Bronchial epithelial cell (primary cell): ENCODE measurements at regions not wholly inside any gene's neighbourhood (a gene's known extent, or its start where the extent isn't known, plus 50 kb on each side); places are given as distances from the start of the nearest gene placed in this dataset.

ENCODE experiments used
- DNase-seq: peaks from one replicate; pipeline ENCODE4 v3.0.0-alpha.2; 2010; ENCODE audit warnings: low read depth
- FAIRE-seq: peaks from 2 replicates; lab custom pipeline; 2011; peaks lifted over from hg19 to GRCh38; lab: Jason Lieb, UNC
- H3K27me3 ChIP-seq: 2 replicates; pipeline ENCODE4 v1.5.1; 2011; ENCODE audit warnings: low read length; ENCODE audit not compliant: control insufficient read depth, insufficient read depth
- H3K36me3 ChIP-seq: 2 replicates; pipeline ENCODE4 v1.5.1; 2011; ENCODE audit warnings: low read length; ENCODE audit not compliant: control insufficient read depth, insufficient read depth
- H3K4me3 ChIP-seq: 2 replicates; pipeline ENCODE4 v1.5.1; 2011; ENCODE audit warnings: mild to moderate bottlenecking, low read depth, low read length, control low read depth
- TF ChIP-seq, protein P1 (sequence below): IDR thresholded peaks from 2 replicates; pipeline ENCODE4 v1.5.1; 2011; ENCODE audit warnings: mild to moderate bottlenecking, moderate library complexity, low read length, control low read depth, inconsistent platforms; ENCODE audit not compliant: insufficient read depth, severe bottlenecking

DNA sequence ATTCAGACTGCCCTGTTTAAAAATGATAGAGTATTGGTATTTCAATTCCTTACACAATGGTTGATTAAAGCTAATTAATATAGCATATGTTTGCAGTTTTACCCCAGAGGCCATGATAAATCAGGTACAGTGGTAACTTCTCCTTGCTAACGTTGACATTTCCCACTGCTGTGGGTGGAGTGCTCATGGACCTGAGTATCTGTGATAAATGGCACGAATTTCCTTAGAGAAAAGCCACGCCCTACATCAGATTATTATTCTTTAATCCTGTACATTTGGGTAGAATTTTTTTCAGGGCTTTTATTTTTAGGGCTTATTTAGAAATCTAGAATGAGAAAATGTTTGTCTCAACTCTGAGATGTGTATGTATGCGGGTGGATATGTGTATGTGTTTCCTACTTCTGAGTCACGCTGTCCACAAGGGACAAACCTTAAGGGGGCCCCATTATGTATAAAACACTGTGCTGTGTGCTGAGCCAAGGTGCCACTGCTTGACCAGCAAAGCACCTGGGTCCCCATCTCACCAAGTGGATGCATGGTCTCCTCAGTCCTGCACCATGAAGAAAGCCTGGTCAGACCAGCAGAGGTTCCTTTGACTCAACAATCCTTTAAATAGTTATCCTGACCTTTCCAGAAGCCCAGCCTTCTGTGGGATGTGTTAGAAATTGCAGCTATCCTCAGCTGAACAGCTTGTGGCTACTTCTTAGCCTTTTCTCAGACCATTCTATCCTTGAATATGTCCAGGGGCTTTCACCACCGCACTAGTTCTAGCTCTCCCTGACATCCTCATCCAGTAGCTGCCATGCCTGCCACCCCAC, 57.9 kb upstream of the STK38L start:
- TF ChIP-seq, protein P1, sequence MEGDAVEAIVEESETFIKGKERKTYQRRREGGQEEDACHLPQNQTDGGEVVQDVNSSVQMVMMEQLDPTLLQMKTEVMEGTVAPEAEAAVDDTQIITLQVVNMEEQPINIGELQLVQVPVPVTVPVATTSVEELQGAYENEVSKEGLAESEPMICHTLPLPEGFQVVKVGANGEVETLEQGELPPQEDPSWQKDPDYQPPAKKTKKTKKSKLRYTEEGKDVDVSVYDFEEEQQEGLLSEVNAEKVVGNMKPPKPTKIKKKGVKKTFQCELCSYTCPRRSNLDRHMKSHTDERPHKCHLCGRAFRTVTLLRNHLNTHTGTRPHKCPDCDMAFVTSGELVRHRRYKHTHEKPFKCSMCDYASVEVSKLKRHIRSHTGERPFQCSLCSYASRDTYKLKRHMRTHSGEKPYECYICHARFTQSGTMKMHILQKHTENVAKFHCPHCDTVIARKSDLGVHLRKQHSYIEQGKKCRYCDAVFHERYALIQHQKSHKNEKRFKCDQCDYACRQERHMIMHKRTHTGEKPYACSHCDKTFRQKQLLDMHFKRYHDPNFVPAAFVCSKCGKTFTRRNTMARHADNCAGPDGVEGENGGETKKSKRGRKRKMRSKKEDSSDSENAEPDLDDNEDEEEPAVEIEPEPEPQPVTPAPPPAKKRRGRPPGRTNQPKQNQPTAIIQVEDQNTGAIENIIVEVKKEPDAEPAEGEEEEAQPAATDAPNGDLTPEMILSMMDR = no peak
- FAIRE-seq = no peak

DNA sequence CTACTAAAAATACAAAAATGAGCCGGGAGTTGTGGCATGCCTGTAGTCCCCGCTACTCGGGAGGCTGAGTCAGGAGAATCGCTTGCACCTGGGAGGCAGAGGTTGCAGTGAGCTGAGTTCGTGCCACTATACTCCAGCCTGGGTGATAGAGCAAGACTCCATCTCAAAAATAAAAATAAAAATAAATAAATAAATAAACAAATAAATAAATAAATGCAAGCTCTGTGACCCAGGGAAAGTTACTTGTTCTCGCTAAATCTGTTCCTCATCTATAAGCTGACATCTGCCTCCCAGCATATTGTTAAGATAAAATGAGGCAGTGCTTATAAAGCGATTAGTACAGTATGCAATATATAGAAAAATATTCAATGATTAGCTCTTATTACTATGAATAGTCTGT, 56.4 kb upstream of the STK38L start:
- Histone ChIP-seq H3K36me3 (no peaks in the 10 kb centered on the region), H3K27me3 (no peaks in the 10 kb centered on the region), H3K4me3 (no peak overlapping the region)
- TF ChIP-seq, protein P1 = no peak
- DNase-seq (no peak), FAIRE-seq (no peak)

More for the DNA sequence above, 57.9 kb upstream of the STK38L start:
- no peak for DNase-seq
- no peak overlapping the region for H3K4me3 ChIP-seq
- H3K36me3 ChIP-seq = no peaks in the 10 kb centered on the region
- H3K27me3 ChIP-seq = no peaks in the 10 kb centered on the region

DNA sequence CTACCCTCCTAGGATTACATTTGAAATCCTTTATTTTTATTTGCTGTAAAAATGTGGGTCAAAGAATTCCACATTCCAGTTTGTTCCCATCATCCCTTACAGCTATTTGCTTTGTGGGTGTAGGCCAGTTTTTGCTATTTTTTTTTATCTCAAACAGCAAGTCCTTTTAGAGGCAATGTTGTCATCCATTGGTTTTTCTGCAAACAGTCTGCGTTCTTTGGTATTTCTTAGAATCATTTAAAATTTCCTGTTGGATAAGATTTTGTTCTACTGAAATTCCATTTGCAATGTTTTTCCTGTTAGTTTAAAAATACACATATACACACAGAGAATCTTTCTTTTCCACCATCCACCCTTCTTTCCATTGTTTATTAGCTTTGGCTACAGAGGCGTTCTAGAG, 53.3 kb upstream of the STK38L start:
- DNase-seq (peak; percentile 51), FAIRE-seq (no peak)
- TF ChIP-seq, protein P1 = no peak
- no peaks in the 10 kb centered on the region for H3K27me3 ChIP-seq
- H3K36me3 ChIP-seq = no peaks in the 10 kb centered on the region
- H3K4me3 ChIP-seq = no peak overlapping the region

DNA sequence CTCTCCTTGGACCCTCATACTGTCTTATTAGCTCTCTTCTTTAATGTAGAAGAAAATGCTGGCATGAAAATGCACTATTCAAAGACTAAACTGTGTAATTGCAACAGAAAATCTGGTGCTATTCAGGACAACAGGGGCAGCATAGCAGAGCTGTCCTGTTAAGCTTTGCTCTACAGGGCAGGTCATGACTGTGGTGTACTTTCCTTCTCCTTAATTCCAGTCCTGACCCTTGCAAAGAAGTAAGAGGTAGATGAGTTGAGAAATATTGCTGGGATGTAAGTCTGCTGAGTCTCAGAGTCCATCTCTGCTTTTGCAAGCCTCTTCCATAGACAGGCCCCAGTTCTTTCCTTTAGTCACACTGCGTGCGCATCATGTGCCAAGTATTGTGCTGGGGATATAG, 52.6 kb upstream of the STK38L start:
- TF ChIP-seq, protein P1 = no peak
- no peak for FAIRE-seq
- no peaks in the 10 kb centered on the region for H3K36me3 ChIP-seq
- no peaks in the 10 kb centered on the region for H3K27me3 ChIP-seq
- no peak overlapping the region for H3K4me3 ChIP-seq
- DNase-seq = no peak

DNA sequence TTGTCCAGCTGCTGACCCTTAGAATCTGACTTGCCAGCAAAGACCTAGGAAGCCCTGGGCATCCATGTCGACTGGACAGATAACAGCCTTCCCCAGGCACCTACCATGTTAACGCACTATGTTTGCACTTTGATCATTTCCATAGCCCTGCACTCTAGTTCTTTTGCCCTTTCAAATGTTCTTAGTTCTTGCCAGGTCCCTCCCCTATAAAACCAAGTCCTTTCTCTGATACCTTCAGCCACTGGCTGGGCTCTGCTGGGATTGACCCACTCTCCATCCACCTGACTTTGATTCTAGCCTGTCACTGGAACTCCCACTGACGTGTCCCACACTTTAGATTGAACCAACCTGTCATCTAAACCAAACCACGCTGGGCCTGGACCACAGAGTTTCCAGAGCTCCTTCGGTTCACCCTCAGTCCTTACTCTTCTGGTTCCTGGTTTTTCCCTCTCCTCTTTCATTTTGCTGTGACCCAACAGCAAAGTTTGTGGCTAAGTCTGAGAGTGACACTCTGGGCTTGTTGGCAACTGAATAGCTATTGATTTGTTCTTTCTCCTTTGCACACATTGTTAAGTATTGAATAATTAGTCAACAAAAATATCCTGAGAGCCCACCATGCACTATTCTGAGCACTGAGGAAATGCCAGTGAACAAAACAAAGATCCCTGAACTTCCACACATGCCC, 51.8 kb upstream of the STK38L start:
- no peak overlapping the region for H3K4me3 ChIP-seq
- peak; percentile 7 for FAIRE-seq
- DNase-seq = no peak
- no peaks in the 10 kb centered on the region for H3K36me3 ChIP-seq
- TF ChIP-seq, protein P1 = no peak
- no peaks in the 10 kb centered on the region for H3K27me3 ChIP-seq
